Mesendoderm (in vitro differentiated cells): ENCODE measurements at regions not wholly inside any gene's neighbourhood (a gene's known extent, or its start where the extent isn't known, plus 50 kb on each side); places are given as distances from the start of the nearest gene placed in this dataset.

Experiments used
- DNase-seq: peaks from one replicate; pipeline ENCODE4 v3.0.0; 2013
- H2AK5ac ChIP-seq: 2 replicates; pipeline ENCODE4 v1.6.1; 2013; ENCODE audit warnings: low read length, inconsistent platforms
- H2BK120ac ChIP-seq: 2 replicates; pipeline ENCODE4 v1.6.1; 2013; ENCODE audit warnings: low read depth, mild to moderate bottlenecking, low read length, moderate library complexity, mixed read lengths
- H2BK15ac ChIP-seq: replicated peaks from 2 replicates; pipeline ENCODE4 v1.6.1; 2013; ENCODE audit warnings: low read depth, mild to moderate bottlenecking, moderate library complexity
- H2BK5ac ChIP-seq: 2 replicates; pipeline ENCODE4 v1.6.1; 2013; ENCODE audit warnings: low read length, inconsistent platforms
- H3K18ac ChIP-seq: 2 replicates; pipeline ENCODE4 v1.6.1; 2013; ENCODE audit warnings: mild to moderate bottlenecking, low read length, mixed read lengths
- H3K23ac ChIP-seq: one replicate; pipeline ENCODE4 v1.6.1; 2013; ENCODE audit warnings: low read length
- H3K27ac ChIP-seq: 2 replicates; pipeline ENCODE4 v1.5.1; 2013; ENCODE audit warnings: low read depth, mild to moderate bottlenecking, inconsistent platforms, low read length, moderate library complexity
- H3K27me3 ChIP-seq: 2 replicates; pipeline ENCODE4 v1.6.1; 2013; ENCODE audit warnings: low read length, control low read depth, mild to moderate bottlenecking, inconsistent platforms; ENCODE audit not compliant: insufficient read depth, poor library complexity
- H3K36me3 ChIP-seq: 2 replicates; pipeline ENCODE4 v1.6.1; 2013; ENCODE audit warnings: low read length, inconsistent platforms; ENCODE audit not compliant: control insufficient read depth, insufficient read depth
- H3K4ac ChIP-seq: one replicate; pipeline ENCODE4 v1.6.1; 2013; ENCODE audit warnings: low read depth, mild to moderate bottlenecking, low read length, moderate library complexity
- H3K4me1 ChIP-seq: 2 replicates; pipeline ENCODE4 v1.6.1; 2013; ENCODE audit warnings: low read depth, low read length, inconsistent platforms; ENCODE audit not compliant: control insufficient read depth
- H3K4me2 ChIP-seq: 2 replicates; pipeline ENCODE4 v1.6.1; 2013; ENCODE audit warnings: low read length
- H3K4me3 ChIP-seq: 2 replicates; pipeline ENCODE4 v1.5.1; 2013; ENCODE audit warnings: mild to moderate bottlenecking, low read length
- H3K56ac ChIP-seq: one replicate; pipeline ENCODE4 v1.6.1; 2013; ENCODE audit warnings: low read length
- H3K79me1 ChIP-seq: 2 replicates; pipeline ENCODE4 v1.6.1; 2013; ENCODE audit warnings: low read length, inconsistent platforms
- H3K79me2 ChIP-seq: 2 replicates; pipeline ENCODE4 v1.6.1; 2013; ENCODE audit warnings: mild to moderate bottlenecking, low read length; ENCODE audit not compliant: control insufficient read depth, insufficient read depth
- H3K9ac ChIP-seq: 2 replicates; pipeline ENCODE4 v1.6.1; 2013; ENCODE audit warnings: low read length, inconsistent platforms
- H4K5ac ChIP-seq: one replicate; pipeline ENCODE4 v1.6.1; 2013; ENCODE audit warnings: low read length
- H4K8ac ChIP-seq: one replicate; pipeline ENCODE4 v1.6.1; 2013; ENCODE audit warnings: low read depth, mild to moderate bottlenecking, control low read depth, low read length, moderate library complexity
- WGBS: extraction: QIAGEN DNeasy Blood & Tissue Kit; methylation state at CpG from one replicate; pipeline ENCODE4 v1.1.7; 2013; ENCODE audit warnings: low lambda C conversion rate, missing lambda C conversion rate; ENCODE audit not compliant: insufficient coverage; ENCODE audit errors: extremely low coverage; 5-methylcytosine and 5-hydroxymethylcytosine counted together

DNA sequence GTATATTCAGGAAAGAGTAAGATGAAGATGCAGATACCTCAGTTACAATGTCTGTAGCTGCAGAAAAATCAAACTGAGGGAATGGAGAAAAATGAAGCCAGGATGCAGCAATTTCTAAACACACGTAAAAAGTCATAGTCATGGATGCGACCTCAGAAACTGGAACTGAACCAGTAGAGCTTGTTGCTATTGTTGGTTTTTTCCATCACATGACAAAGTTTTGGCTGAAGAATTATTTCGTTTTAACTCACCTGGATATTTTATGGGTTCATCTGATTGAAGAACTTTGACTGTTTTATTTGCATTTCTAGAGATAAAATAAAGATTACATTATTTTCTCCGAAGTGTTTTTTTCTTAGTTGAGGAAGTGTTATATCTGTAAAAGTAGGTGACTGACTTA is 591.2 kb downstream of the ZBBX start:
- no peak overlapping the region for H3K9ac ChIP-seq
- no peaks in the 10 kb centered on the region for H3K27me3 ChIP-seq
- no peaks in the 10 kb centered on the region for H3K79me1 ChIP-seq
- H4K8ac ChIP-seq = no peak overlapping the region
- no peak overlapping the region for H3K23ac ChIP-seq
- H2BK15ac ChIP-seq = no peak overlapping the region
- H3K4me1 ChIP-seq = no peaks in the 10 kb centered on the region
- no peak for DNase-seq
- H3K4me2 ChIP-seq = no peak overlapping the region
- WGBS = no CpG with 5 or more reads among the region's 4 CpGs
- H3K27ac ChIP-seq = no peak overlapping the region
- no peak overlapping the region for H2BK120ac ChIP-seq
- no peak overlapping the region for H3K18ac ChIP-seq
- no peak overlapping the region for H2BK5ac ChIP-seq
- H2AK5ac ChIP-seq = no peak overlapping the region
- no peak overlapping the region for H4K5ac ChIP-seq
- no peak overlapping the region for H3K4me3 ChIP-seq
- H3K4ac ChIP-seq = no peak overlapping the region
- H3K56ac ChIP-seq = no peak overlapping the region
- H3K36me3 ChIP-seq = no peaks in the 10 kb centered on the region
- H3K79me2 ChIP-seq = no peaks in the 10 kb centered on the region

DNA sequence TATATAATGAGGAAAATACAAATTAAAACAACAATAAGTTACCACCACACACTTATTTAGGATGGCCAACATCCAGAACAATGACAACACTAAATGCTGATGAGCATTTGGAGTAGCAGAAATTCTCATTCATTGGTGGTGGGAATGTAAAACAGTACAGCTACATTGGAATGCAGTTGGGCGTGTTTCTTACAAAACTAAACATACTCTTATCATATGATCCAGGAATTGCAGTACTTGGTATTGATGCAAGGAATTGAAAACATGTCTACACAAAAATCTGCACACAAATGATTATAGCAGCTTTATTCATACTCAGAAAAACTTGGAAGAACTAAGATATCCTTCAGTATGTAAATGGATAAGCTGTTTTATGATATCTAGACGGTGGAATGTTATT is 594.2 kb downstream of the ZBBX start:
- Histone ChIP-seq H3K4me2 (no peak overlapping the region), H3K56ac (no peak overlapping the region), H2BK15ac (no peak overlapping the region), H4K8ac (no peak overlapping the region), H3K9ac (no peak overlapping the region), H3K4ac (no peak overlapping the region), H3K36me3 (no peaks in the 10 kb centered on the region), H4K5ac (no peak overlapping the region), H3K27ac (no peak overlapping the region), H3K4me3 (no peak overlapping the region), H3K79me2 (no peaks in the 10 kb centered on the region), H3K4me1 (no peaks in the 10 kb centered on the region), H2BK120ac (no peak overlapping the region), H2BK5ac (no peak overlapping the region), H2AK5ac (no peak overlapping the region), H3K18ac (no peak overlapping the region), H3K23ac (no peak overlapping the region), H3K79me1 (no peaks in the 10 kb centered on the region), H3K27me3 (no peaks in the 10 kb centered on the region)
- no CpG with 5 or more reads among the region's 2 CpGs for WGBS
- DNase-seq = no peak

DNA sequence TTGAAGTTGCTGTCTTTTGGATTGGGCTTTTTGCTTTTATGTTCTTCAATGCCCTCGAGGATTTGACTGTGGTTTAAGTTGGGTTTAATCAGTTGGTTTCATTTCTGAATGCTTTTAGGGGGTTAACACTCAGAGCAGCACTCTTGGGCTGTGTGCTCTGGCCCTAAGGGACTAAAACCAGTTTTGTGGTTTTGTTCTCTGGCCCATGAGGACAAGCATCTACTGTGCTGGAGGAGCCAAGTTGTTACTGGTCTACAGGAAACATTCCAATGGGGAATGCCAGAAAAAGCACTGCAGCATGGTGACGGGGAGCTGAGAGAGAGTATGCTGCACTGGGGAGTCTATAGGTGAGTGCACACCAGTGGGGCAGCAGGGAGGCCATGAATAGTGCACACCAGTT is 596.9 kb downstream of the ZBBX start:
- Histone ChIP-seq H3K23ac (no peak overlapping the region), H3K4me2 (no peak overlapping the region), H2AK5ac (no peak overlapping the region), H3K4ac (no peak overlapping the region), H3K79me1 (no peaks in the 10 kb centered on the region), H2BK120ac (no peak overlapping the region), H3K4me3 (no peak overlapping the region), H3K27me3 (no peaks in the 10 kb centered on the region), H3K36me3 (no peaks in the 10 kb centered on the region), H3K56ac (no peak overlapping the region), H4K5ac (no peak overlapping the region), H3K27ac (no peak overlapping the region), H3K9ac (no peak overlapping the region), H4K8ac (no peak overlapping the region), H2BK15ac (no peak overlapping the region), H2BK5ac (no peak overlapping the region), H3K4me1 (no peaks in the 10 kb centered on the region), H3K18ac (no peak overlapping the region), H3K79me2 (no peaks in the 10 kb centered on the region)
- DNase-seq = no peak
- no CpG with 5 or more reads among the region's 2 CpGs for WGBS

DNA sequence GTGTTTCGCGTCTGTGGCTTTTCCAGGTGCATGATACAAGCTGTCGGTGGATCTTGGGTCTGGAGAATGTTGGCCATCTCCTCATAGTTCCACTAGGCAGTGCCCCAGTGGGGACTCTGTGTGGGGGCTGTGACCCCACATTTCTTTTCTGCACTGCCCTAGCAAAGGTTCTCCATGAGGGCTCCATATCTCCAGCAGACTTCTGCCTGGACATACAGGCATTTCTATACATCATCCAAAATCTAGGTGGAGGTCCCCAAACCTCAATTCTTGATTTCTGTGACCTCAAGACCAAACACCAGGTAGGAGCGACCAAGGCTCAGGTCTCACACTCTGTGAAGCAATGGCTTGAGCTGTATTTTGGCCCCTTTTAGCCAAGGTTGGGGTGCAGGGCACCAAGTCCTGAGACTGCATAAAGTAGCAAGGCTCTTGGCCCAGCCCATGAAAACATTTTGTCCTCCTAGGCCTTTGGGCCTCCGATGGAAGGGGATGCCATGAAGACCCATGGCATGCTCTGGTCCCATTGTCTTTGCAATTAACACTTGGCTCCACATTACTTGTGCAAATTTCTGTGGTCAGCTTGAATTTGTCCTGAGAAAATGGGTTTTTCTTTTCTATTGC is 615.3 kb downstream of the ZBBX start:
- Histone ChIP-seq H2AK5ac (no peak overlapping the region), H3K23ac (no peak overlapping the region), H4K5ac (no peak overlapping the region), H2BK120ac (no peak overlapping the region), H3K36me3 (no peaks in the 10 kb centered on the region), H3K27me3 (no peaks in the 10 kb centered on the region), H2BK5ac (no peak overlapping the region), H3K27ac (no peak overlapping the region), H3K4me3 (no peak overlapping the region), H3K18ac (no peak overlapping the region), H3K9ac (no peak overlapping the region), H3K4me1 (no peaks in the 10 kb centered on the region), H3K79me1 (no peaks in the 10 kb centered on the region), H3K4ac (no peak overlapping the region), H3K56ac (no peak overlapping the region), H2BK15ac (no peak overlapping the region), H3K79me2 (no peaks in the 10 kb centered on the region), H3K4me2 (no peak overlapping the region), H4K8ac (no peak overlapping the region)
- no CpG with 5 or more reads among the region's 5 CpGs for WGBS
- peak; percentile 4 for DNase-seq

DNA sequence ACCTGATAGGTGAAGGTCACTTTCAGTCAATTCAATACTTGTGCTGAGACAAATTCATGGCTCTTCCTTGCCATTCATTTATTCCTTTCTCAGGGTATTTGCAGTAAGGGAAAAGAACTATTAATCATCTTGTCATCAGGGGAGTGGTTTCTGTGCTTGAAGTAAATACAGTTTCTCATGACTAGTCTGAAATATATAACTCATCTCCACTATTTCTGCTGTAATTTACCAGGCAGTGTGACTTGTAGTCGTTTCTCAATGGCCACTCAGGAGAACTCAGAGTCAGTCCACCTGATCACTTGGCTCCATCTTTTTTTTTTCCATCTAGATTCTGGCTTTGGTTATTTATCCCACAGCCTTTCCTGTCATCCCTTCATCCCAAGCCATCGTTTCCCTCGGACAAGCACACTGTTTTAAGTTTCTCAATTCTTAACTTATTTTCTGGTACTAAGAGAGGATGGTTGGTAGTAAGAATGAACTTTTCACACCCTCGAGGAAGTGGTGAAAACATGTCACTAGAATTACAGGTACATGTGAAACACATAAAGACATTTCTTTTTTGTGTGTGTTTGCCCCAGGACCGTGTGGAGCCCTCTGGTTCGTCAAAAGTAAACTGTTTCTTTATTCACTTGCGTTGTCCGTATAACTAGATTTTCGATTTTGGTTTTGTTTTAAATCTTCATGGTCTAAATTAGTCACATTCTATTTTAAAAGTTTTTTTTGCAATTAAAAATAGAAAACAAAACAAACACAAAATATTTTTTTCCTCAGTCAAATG is 620.2 kb downstream of the ZBBX start:
- H3K27ac ChIP-seq = no peak overlapping the region
- H2BK120ac ChIP-seq = no peak overlapping the region
- H3K23ac ChIP-seq = no peak overlapping the region
- no peak overlapping the region for H4K5ac ChIP-seq
- H3K27me3 ChIP-seq = no peaks in the 10 kb centered on the region
- H3K4me2 ChIP-seq = no peak overlapping the region
- H4K8ac ChIP-seq = no peak overlapping the region
- H3K4me3 ChIP-seq = no peak overlapping the region
- no peak overlapping the region for H3K9ac ChIP-seq
- no peak overlapping the region for H3K18ac ChIP-seq
- H2AK5ac ChIP-seq = no peak overlapping the region
- H3K56ac ChIP-seq = no peak overlapping the region
- no CpG with 5 or more reads among the region's 9 CpGs for WGBS
- no peak for DNase-seq
- H2BK5ac ChIP-seq = no peak overlapping the region
- H3K79me2 ChIP-seq = no peaks in the 10 kb centered on the region
- no peaks in the 10 kb centered on the region for H3K79me1 ChIP-seq
- H3K4me1 ChIP-seq = no peaks in the 10 kb centered on the region
- H3K36me3 ChIP-seq = no peaks in the 10 kb centered on the region
- no peak overlapping the region for H3K4ac ChIP-seq
- H2BK15ac ChIP-seq = no peak overlapping the region

DNA sequence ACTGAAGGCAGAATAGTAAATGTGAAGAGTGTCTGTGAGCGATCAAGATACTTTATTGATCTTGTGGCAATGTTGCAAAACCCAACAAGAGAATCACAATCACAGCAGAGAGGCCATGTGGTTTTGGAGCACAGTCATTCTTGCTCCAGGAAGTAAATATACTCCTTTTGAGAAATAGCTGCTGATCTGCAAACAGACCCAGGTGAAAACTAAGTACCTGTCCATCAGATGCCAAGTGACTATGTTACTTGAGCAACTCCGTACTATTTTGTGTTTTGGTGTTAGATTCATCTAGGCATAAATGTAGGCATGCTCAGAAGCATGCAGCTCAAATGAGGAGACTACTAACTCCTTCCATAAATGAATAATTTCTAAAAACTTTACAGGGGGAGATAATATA is 627.9 kb downstream of the ZBBX start:
- DNase-seq = no peak
- no CpG with 5 or more reads among the region's 2 CpGs for WGBS
- no peak overlapping the region for H3K4ac ChIP-seq

More for the DNA sequence above, 627.9 kb downstream of the ZBBX start:
- no peak overlapping the region for H3K9ac ChIP-seq
- H4K5ac ChIP-seq = no peak overlapping the region
- no peak overlapping the region for H3K23ac ChIP-seq
- H3K79me2 ChIP-seq = no peaks in the 10 kb centered on the region
- no peak overlapping the region for H3K56ac ChIP-seq
- no peak overlapping the region for H2BK15ac ChIP-seq
- no peak overlapping the region for H2BK5ac ChIP-seq
- no peak overlapping the region for H2AK5ac ChIP-seq
- no peak overlapping the region for H3K18ac ChIP-seq
- H3K36me3 ChIP-seq = no peaks in the 10 kb centered on the region
- no peak overlapping the region for H4K8ac ChIP-seq
- H3K4me1 ChIP-seq = no peaks in the 10 kb centered on the region
- H3K4me2 ChIP-seq = no peak overlapping the region
- no peaks in the 10 kb centered on the region for H3K27me3 ChIP-seq
- no peak overlapping the region for H3K4me3 ChIP-seq
- H3K27ac ChIP-seq = no peak overlapping the region
- H3K79me1 ChIP-seq = no peaks in the 10 kb centered on the region
- H2BK120ac ChIP-seq = no peak overlapping the region
